Parathyroid adenoma (tissue), 2 donors: ENCODE measurements at regions not wholly inside any gene's neighbourhood (a gene's known extent, or its start where the extent isn't known, plus 50 kb on each side); places are given as distances from the start of the nearest gene placed in this dataset.

ENCODE experiments used
- H2AFZ ChIP-seq: fragments of 300-600 bp; sonication (generic); one replicate; pipeline ENCODE4 v1.7.0; 2017; ENCODE audit warnings: antibody characterized with exemption, mild to moderate bottlenecking
- H3K27ac ChIP-seq: fragments of 300-600 bp; sonication (generic); one replicate; pipeline ENCODE4 v1.7.0; 2017
- H3K27me3 ChIP-seq: fragments of 300-600 bp; sonication (generic); one replicate; pipeline ENCODE4 v1.7.0; 2017; ENCODE audit warnings: low read length; ENCODE audit not compliant: control insufficient read depth, insufficient read depth
- H3K36me3 ChIP-seq: fragments of 300-600 bp; sonication (generic); one replicate; pipeline ENCODE4 v1.7.0; 2017; ENCODE audit warnings: low read length; ENCODE audit not compliant: control insufficient read depth, insufficient read depth
- H3K4me1 ChIP-seq: fragments of 300-600 bp; sonication (generic); one replicate; pipeline ENCODE4 v1.7.0; 2017; ENCODE audit warnings: control low read depth
- H3K4me2 ChIP-seq: fragments of 300-600 bp; sonication (generic); one replicate; pipeline ENCODE4 v1.7.0; 2017; ENCODE audit warnings: low read length
- H3K4me3 ChIP-seq: fragments of 300-600 bp; sonication (generic); one replicate; pipeline ENCODE4 v1.7.0; 2017; ENCODE audit warnings: low read depth, low read length
- H3K79me2 ChIP-seq: fragments of 300-600 bp; sonication (generic); one replicate; pipeline ENCODE4 v1.7.0; 2017; ENCODE audit warnings: control low read depth
- H3K9ac ChIP-seq: fragments of 300-600 bp; sonication (generic); one replicate; pipeline ENCODE4 v1.7.0; 2017; ENCODE audit warnings: mild to moderate bottlenecking
- H3K9me3 ChIP-seq: fragments of 300-600 bp; sonication (generic); one replicate; pipeline ENCODE4 v1.7.0; 2017; ENCODE audit warnings: low read length; ENCODE audit not compliant: control insufficient read depth
- CTCF ChIP-seq: fragments of 300-600 bp; sonication (generic); IDR thresholded peaks from one replicate; pipeline ENCODE4 v1.7.0; 2017; ENCODE audit warnings: antibody characterized with exemption, mild to moderate bottlenecking
- donor health status: primary hyperparathyroidism.

GRCh38 chr12:67726868-67727267, 78.3 kb downstream of the DYRK2 start:
- TF ChIP-seq CTCF, result no peak
- H3K9me3 ChIP-seq, result no peaks in the 10 kb centered on the region
- no peaks in the 10 kb centered on the region for H3K36me3 ChIP-seq
- no peaks in the 10 kb centered on the region for H3K27me3 ChIP-seq
- H3K4me2 ChIP-seq, result no peak overlapping the region
- no peak overlapping the region for H2AFZ ChIP-seq
- no peaks in the 10 kb centered on the region for H3K4me1 ChIP-seq
- H3K27ac ChIP-seq, result no peak overlapping the region
- no peak overlapping the region for H3K9ac ChIP-seq
- H3K79me2 ChIP-seq, result no peaks in the 10 kb centered on the region
- H3K4me3 ChIP-seq, result no peak overlapping the region

GRCh38 chr12:67727702-67728666, 79.4 kb downstream of the DYRK2 start:
- H2AFZ ChIP-seq, result no peak overlapping the region

GRCh38 chr12:67732857-67733256, 84.3 kb downstream of the DYRK2 start:
- Histone ChIP-seq H3K4me2 (no peak overlapping the region), H3K4me3 (no peak overlapping the region), H2AFZ (no peak overlapping the region), H3K9me3 (no peaks in the 10 kb centered on the region), H3K79me2 (no peaks in the 10 kb centered on the region), H3K36me3 (no peaks in the 10 kb centered on the region), H3K9ac (no peak overlapping the region), H3K27me3 (no peaks in the 10 kb centered on the region), H3K27ac (no peak overlapping the region), H3K4me1 (no peaks in the 10 kb centered on the region)
- no peak for TF ChIP-seq CTCF

More at GRCh38 chr12:67727702-67728666, 79.4 kb downstream of the DYRK2 start:
- Histone ChIP-seq H3K4me1 (no peaks in the 10 kb centered on the region), H3K9me3 (no peaks in the 10 kb centered on the region), H3K4me3 (no peak overlapping the region), H3K27ac (no peak overlapping the region), H3K9ac (no peak overlapping the region), H3K79me2 (no peaks in the 10 kb centered on the region), H3K4me2 (no peak overlapping the region), H3K36me3 (no peaks in the 10 kb centered on the region), H3K27me3 (no peaks in the 10 kb centered on the region)
- no peak for TF ChIP-seq CTCF

- no peak overlapping the region for H3K4me2 ChIP-seq
- H2AFZ ChIP-seq, result no peak overlapping the region
- no peak for TF ChIP-seq CTCF
- H3K27me3 ChIP-seq, result no peaks in the 10 kb centered on the region
- no peaks in the 10 kb centered on the region for H3K9me3 ChIP-seq
- no peak overlapping the region for H3K4me3 ChIP-seq
- H3K36me3 ChIP-seq, result no peaks in the 10 kb centered on the region
- no peak overlapping the region for H3K27ac ChIP-seq
- no peak overlapping the region for H3K9ac ChIP-seq
- no peaks in the 10 kb centered on the region for H3K4me1 ChIP-seq
- H3K79me2 ChIP-seq, result no peaks in the 10 kb centered on the region
Measured at GRCh38 chr12:67735868-67736267, 87.3 kb downstream of the DYRK2 start.
